ENCODE measurements at regions not wholly inside any gene's neighbourhood (a gene's known extent, or its start where the extent isn't known, plus 50 kb on each side); places are given as distances from the start of the nearest gene placed in this dataset.

DNA sequence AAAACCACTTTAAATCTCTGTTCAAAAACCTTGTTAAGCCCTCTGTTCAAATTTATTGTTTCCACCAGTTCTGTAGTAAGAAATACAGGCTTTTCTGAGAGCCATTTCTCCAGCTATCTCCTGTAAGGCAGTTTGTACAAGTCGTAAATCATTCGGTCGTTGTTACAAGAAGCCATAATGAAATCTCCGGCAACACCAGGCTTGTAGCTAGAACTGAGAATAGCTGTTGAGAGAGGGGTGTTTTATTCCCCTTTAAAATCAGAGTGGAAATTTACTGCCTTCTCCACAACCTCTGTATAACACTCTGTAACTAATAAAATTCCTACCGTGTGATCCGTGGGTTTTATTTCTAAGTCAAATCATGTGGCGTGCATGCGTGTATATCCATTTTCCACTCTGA lies 335.8 kb upstream of the KAZN start:
- intact Hi-C loops (cut with DNase I, micrococcal nuclease), result no loop called here
- ATAC-seq, result no peak
- DNase-seq, result no peak
- no peak overlapping the region for H3K4me3 ChIP-seq
- H3K4me1 ChIP-seq (ENCODE audit: low read depth), result no peaks in the 10 kb centered on the region
- H3K9me3 ChIP-seq, result no peaks in the 10 kb centered on the region
- no peaks in the 10 kb centered on the region for H3K36me3 ChIP-seq (ENCODE audit: low read depth)
- TF ChIP-seq, protein P1, sequence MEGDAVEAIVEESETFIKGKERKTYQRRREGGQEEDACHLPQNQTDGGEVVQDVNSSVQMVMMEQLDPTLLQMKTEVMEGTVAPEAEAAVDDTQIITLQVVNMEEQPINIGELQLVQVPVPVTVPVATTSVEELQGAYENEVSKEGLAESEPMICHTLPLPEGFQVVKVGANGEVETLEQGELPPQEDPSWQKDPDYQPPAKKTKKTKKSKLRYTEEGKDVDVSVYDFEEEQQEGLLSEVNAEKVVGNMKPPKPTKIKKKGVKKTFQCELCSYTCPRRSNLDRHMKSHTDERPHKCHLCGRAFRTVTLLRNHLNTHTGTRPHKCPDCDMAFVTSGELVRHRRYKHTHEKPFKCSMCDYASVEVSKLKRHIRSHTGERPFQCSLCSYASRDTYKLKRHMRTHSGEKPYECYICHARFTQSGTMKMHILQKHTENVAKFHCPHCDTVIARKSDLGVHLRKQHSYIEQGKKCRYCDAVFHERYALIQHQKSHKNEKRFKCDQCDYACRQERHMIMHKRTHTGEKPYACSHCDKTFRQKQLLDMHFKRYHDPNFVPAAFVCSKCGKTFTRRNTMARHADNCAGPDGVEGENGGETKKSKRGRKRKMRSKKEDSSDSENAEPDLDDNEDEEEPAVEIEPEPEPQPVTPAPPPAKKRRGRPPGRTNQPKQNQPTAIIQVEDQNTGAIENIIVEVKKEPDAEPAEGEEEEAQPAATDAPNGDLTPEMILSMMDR (IDR thresholded peaks at IDR 0.05), result no peak

DNA sequence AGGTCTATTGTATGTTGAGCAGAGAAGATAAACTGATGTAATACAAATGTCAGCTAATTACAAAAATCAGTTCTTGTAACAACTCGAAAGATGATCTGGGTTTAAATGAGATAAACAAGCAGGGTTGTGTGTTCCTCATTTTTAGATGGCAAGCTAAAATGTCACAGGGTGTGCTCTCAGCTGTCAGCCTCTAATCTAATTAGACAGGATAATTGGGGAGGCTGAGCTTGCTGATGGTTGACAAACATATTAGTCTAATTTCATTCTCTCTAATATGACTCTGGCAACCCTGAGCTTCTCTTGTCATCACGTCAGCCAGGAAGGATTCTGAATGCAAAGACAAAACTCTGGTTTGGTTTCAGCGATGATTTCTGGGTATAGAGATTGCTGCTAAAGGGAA lies 335.3 kb upstream of the KAZN start:
- Histone ChIP-seq H3K4me3 (no peak overlapping the region), H3K36me3 (ENCODE audit: low read depth) (no peaks in the 10 kb centered on the region), H3K4me1 (ENCODE audit: low read depth) (no peaks in the 10 kb centered on the region), H3K9me3 (no peaks in the 10 kb centered on the region)
- TF ChIP-seq, protein P1 (IDR thresholded peaks at IDR 0.05), result no peak
- DNase-seq (no peak), ATAC-seq (no peak)
- intact Hi-C loops (cut with DNase I, micrococcal nuclease), result no loop called here

DNA sequence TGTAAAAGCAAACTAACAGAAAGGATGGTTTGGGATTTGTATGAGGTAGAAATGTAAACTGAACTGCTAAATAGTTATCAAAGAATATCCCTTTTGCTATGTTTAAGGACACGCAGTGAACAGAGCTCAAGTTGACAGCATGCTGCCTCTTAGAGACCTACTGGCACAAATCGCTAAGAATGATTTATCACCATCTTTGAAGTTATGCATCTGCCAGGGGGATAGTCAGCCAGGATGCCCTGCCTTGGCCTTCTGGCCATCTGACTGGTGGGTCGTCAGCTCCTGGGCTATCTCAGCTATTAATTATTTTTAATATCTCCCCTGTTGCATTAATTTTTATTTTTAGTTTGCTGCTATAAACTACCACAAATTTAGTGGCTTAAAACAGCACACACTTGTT lies 334.8 kb upstream of the KAZN start:
- H3K9me3 ChIP-seq, result no peaks in the 10 kb centered on the region
- intact Hi-C loops (cut with DNase I, micrococcal nuclease), result no loop called here
- ATAC-seq (no peak), DNase-seq (no peak)
- H3K4me3 ChIP-seq, result no peak overlapping the region
- no peaks in the 10 kb centered on the region for H3K36me3 ChIP-seq (ENCODE audit: low read depth)
- TF ChIP-seq, protein P1 (IDR thresholded peaks at IDR 0.05), result no peak
- H3K4me1 ChIP-seq (ENCODE audit: low read depth), result no peaks in the 10 kb centered on the region

DNA sequence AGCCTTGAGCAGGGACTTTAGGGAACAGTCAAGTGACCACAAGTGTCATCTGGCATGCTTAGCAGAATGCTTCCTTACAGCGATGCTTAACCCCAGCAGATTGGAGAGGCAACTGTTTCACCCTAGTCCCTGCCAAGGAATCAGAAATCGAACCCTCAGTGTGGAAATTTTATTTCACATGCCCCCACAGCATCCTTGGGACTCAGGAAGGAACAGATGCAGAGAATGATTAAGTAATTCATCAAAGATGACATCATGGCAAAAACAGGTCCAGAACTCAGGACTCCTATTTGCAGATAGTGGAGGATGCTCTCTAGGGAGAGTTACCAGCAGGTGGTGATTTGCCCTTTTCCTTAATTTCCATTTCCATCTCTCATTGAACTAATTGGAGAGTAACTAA lies 333.0 kb upstream of the KAZN start:
- TF ChIP-seq, protein P1 (IDR thresholded peaks at IDR 0.05), result no peak
- Histone ChIP-seq H3K36me3 (ENCODE audit: low read depth) (no peaks in the 10 kb centered on the region), H3K4me1 (ENCODE audit: low read depth) (no peaks in the 10 kb centered on the region), H3K4me3 (no peak overlapping the region), H3K9me3 (no peaks in the 10 kb centered on the region)
- ATAC-seq (no peak), DNase-seq (no peak)
- intact Hi-C loops (cut with DNase I, micrococcal nuclease), result no loop called here

DNA sequence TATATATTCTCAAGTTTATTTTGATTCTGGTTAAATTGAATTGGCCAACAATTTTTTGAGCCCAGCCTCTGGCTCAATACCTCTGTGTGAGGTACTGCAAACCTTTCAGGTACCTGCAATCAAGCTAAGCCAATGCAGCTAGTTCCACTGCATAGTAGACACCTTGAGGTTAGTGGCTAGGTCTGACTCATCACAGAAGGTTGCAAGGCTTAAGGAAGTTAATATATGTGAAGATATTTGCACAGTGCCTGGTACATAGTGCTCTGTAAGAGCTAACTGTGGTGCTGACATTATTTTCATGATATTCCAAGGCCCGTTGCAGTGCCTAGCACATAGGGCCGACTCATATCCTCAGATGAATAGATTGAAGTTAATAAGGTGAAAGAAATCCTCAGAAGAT lies 330.5 kb upstream of the KAZN start:
- Histone ChIP-seq H3K4me3 (no peak overlapping the region), H3K36me3 (ENCODE audit: low read depth) (no peaks in the 10 kb centered on the region), H3K9me3 (no peaks in the 10 kb centered on the region), H3K4me1 (ENCODE audit: low read depth) (no peaks in the 10 kb centered on the region)
- no peak for ATAC-seq
- TF ChIP-seq, protein P1 (IDR thresholded peaks at IDR 0.05), result no peak
- no peak for DNase-seq
- intact Hi-C loops (cut with DNase I, micrococcal nuclease), result no loop called here

DNA sequence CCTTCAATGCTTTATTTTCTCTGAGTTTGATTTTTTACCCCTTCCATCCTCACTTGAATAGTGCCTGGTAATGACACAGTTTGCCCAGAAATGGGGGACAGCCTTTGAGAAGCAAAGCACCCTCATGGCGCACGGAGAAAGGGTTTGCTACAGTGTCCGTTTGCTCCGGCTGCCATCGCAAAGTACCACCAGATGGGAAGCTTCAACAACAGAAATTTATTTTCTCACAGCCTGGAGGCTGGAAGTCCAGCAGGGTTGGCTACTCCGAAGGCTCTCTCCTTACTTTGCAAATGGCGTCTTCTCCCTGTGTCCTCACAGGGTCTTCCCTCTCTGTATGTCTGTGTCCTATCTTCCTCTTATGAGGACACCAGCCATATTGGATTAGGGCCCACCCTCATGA lies 327.7 kb upstream of the KAZN start:
- H3K4me1 ChIP-seq (ENCODE audit: low read depth), result no peaks in the 10 kb centered on the region
- no peaks in the 10 kb centered on the region for H3K36me3 ChIP-seq (ENCODE audit: low read depth)
- intact Hi-C loops (cut with DNase I, micrococcal nuclease), result no loop called here
- H3K4me3 ChIP-seq, result no peak overlapping the region
- TF ChIP-seq, protein P1 (IDR thresholded peaks at IDR 0.05), result no peak
- ATAC-seq, result no peak
- H3K9me3 ChIP-seq, result no peaks in the 10 kb centered on the region
- no peak for DNase-seq

All from mucosa of descending colon (tissue), 3 donors.